ENCODE measurements at regions not wholly inside any gene's neighbourhood (a gene's known extent, or its start where the extent isn't known, plus 50 kb on each side); places are given as distances from the start of the nearest gene placed in this dataset.
"Not testable (repeated sequence)": the region's sequence is repeated elsewhere in the genome, so short reads cannot be mapped to it uniquely, and the experiment has no call there.

- Histone ChIP-seq H3K4me3 (no peak overlapping the region), H3K36me3 (no peaks in the 10 kb centered on the region), H3K9me3 (no peaks in the 10 kb centered on the region), H3K4me1 (no peaks in the 10 kb centered on the region), H3K27me3 (no peaks in the 10 kb centered on the region), H3K27ac (no peak overlapping the region)
- TF ChIP-seq POLR2A (IDR thresholded peaks at IDR 0.05) (no peak), POLR2AphosphoS5 (IDR thresholded peaks at IDR 0.05; ENCODE audit: insufficient read depth in 1 of 2, low read depth in 1 of 2) (no peak), CTCF (IDR thresholded peaks at IDR 0.05) (no peak)
- intact Hi-C loops (cut with DNase I) = no loop called here
- no peak for DNase-seq (ENCODE audit: extremely low spot score in 2 of 2)
Measured at GRCh38 chr2:113351375-113352355, 72.9 kb upstream of the PAX8 start.

- intact Hi-C loops (cut with DNase I); H3K4me1 ChIP-seq: not testable (repeated sequence)
Measured at GRCh38 chr2:113343800-113344199, 65.1 kb upstream of the PAX8 start.

GRCh38 chr2:113342650-113343049 is 63.9 kb upstream of the PAX8 start:
- TF ChIP-seq POLR2A (IDR thresholded peaks at IDR 0.05) = no peak
- TF ChIP-seq CTCF (IDR thresholded peaks at IDR 0.05) = no peak
- no peak for TF ChIP-seq POLR2AphosphoS5 (IDR thresholded peaks at IDR 0.05; ENCODE audit: insufficient read depth in 1 of 2, low read depth in 1 of 2)
- no peak overlapping the region for H3K27ac ChIP-seq
- H3K4me3 ChIP-seq = no peak overlapping the region
- H3K36me3 ChIP-seq = no peaks in the 10 kb centered on the region
- intact Hi-C loops (cut with DNase I) = no loop called here
- no peaks in the 10 kb centered on the region for H3K4me1 ChIP-seq
- no peaks in the 10 kb centered on the region for H3K27me3 ChIP-seq
- DNase-seq (ENCODE audit: extremely low spot score in 2 of 2) = no peak
- H3K9me3 ChIP-seq = no peaks in the 10 kb centered on the region

More at GRCh38 chr2:113343800-113344199, 65.1 kb upstream of the PAX8 start:
- H3K4me3 ChIP-seq; H3K9me3 ChIP-seq; H3K36me3 ChIP-seq; DNase-seq (ENCODE audit: extremely low spot score in 2 of 2); H3K27ac ChIP-seq; H3K27me3 ChIP-seq: not testable (repeated sequence)

DNA sequence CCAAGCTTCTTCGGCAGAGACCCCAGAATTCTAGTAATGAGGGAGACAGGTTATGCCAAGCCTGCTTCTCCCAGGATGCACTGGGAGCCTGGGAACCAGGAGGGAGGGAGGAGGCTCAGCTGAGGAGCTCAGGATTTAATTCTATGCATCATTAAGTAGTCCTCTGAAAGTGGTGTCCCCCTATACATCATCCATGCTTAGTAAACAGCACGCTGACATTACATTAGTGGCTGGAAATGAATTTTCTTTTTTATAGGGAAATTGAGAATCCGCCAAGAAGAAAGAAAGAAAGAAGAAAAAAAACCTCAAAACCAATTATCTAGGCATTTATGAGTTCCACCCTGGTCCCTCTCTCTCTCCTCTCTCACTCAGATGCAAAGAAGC is 63.1 kb upstream of the PAX8 start:
- H3K27ac ChIP-seq; H3K4me3 ChIP-seq; H3K27me3 ChIP-seq; intact Hi-C loops (cut with DNase I); DNase-seq (ENCODE audit: extremely low spot score in 2 of 2); H3K9me3 ChIP-seq; H3K36me3 ChIP-seq; H3K4me1 ChIP-seq: not testable (repeated sequence)

DNA sequence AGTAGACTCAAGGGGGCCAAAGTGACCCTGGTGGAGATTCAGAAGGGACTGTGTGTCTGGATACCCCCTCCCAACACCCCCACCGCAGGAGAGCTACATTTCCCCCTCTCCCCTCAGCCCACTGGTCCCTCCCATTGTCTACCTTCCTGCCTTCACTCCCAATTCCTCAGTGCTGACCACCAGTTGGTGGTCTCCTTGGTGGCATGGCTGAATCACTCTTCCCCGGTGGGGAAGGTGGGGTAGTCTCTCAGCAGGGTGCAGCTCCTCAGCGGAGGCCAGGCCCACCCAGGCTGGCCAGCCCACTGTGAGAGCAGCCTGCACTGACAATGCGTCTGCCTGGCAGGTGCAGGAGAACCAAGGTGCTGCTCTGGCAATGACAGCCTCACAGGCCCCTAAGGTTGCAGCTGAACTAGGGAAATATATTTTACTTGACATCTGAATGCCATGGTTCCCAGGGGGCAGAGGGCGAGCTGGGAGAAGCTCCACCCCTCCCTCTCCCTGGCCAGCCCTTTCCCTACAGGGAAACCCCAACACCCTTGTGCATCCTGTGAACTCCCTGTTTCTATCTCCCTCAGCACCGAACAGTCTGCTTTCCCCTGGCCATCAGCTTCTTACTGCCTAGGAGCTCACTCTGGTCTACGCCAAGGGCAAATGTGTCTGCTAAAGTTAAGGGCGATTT is 62.6 kb upstream of the PAX8 start:
- Histone ChIP-seq H3K4me1 (peaks cover 4% of the 10 kb centered on the region), H3K4me3 (no peak overlapping the region), H3K9me3 (no peaks in the 10 kb centered on the region), H3K27ac (no peak overlapping the region), H3K36me3 (no peaks in the 10 kb centered on the region), H3K27me3 (no peaks in the 10 kb centered on the region)
- no peak for DNase-seq (ENCODE audit: extremely low spot score in 2 of 2)
- intact Hi-C loops (cut with DNase I) = no loop called here
- TF ChIP-seq POLR2AphosphoS5 (IDR thresholded peaks at IDR 0.05; ENCODE audit: insufficient read depth in 1 of 2, low read depth in 1 of 2) = no peak
- no peak for TF ChIP-seq CTCF (IDR thresholded peaks at IDR 0.05)
- TF ChIP-seq POLR2A (IDR thresholded peaks at IDR 0.05) = no peak

DNA sequence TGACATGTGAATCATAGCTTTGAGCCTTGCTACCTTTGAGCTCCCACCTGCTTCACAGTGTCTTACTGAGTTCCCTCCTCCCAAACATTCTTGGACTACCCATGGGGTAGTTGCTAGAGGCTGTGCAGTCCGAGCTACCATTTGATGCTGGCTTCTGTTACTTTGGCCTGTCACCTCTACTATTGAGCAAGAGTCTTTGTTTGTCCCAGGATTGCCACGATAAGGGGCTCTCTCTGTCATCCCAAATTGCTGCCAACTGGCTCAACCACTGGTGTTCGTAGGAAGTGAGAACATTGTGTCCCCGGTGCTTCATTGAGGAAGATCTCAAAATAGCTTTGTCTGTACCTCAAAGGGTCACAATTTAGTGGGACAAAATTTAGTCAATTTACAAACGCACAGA is 59.1 kb upstream of the PAX8 start:
- H3K27me3 ChIP-seq = no peaks in the 10 kb centered on the region
- peaks cover 13% of the 10 kb centered on the region for H3K4me1 ChIP-seq
- no peak overlapping the region for H3K27ac ChIP-seq
- DNase-seq (ENCODE audit: extremely low spot score in 2 of 2) = no peak
- TF ChIP-seq POLR2A (IDR thresholded peaks at IDR 0.05) = no peak
- H3K4me3 ChIP-seq = no peak overlapping the region
- intact Hi-C loops (cut with DNase I) = no loop called here
- no peaks in the 10 kb centered on the region for H3K9me3 ChIP-seq
- H3K36me3 ChIP-seq = no peaks in the 10 kb centered on the region

DNA sequence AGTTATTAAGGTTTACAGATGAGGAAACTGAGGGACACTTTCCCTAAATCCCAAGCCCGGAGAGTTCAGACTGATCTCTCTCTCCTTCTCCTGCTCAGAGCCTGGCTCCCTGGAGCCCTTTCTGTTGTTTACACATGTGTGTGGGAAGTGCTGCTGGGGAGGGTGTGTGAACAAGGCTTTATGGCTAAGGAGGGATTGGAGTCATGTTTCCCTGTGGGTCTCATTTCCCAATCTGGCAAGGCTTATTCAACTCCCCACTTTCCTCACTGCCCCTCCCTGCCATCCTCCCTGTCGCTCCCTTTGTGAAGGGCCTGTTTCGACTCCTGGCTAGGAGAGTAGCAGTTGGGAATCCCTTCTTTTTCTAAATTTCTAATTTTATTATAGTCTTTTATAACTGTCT is 57.3 kb upstream of the PAX8 start:
- H3K4me1 ChIP-seq = peaks cover 13% of the 10 kb centered on the region
- H3K36me3 ChIP-seq; H3K9me3 ChIP-seq; H3K4me3 ChIP-seq; H3K27me3 ChIP-seq; H3K27ac ChIP-seq; intact Hi-C loops (cut with DNase I): not testable (repeated sequence)
- DNase-seq (ENCODE audit: extremely low spot score in 2 of 2) = peak in 1 of 2 donors; percentile 89

Measured in vagina (tissue), 2 donors.